AG09309 (cell line): ENCODE measurements at regions not wholly inside any gene's neighbourhood (a gene's known extent, or its start where the extent isn't known, plus 50 kb on each side); places are given as distances from the start of the nearest gene placed in this dataset.

Experiments
- DNase-seq: peaks from one replicate; pipeline ENCODE4 v3.0.0-alpha.2; 2010; ENCODE audit warnings: low read depth
- H3K4me3 ChIP-seq: 2 replicates; pipeline ENCODE4 v1.5.1; 2011; ENCODE audit warnings: mild to moderate bottlenecking, low read depth, low read length, moderate library complexity; ENCODE audit not compliant: control insufficient read depth
- TF ChIP-seq, protein P1 (sequence below): IDR thresholded peaks from 2 replicates; pipeline ENCODE4 v1.5.1; 2011; ENCODE audit warnings: mild to moderate bottlenecking, low read depth, low read length, inconsistent platforms; ENCODE audit not compliant: insufficient read depth, control insufficient read depth; ENCODE audit errors: missing control alignments

DNA sequence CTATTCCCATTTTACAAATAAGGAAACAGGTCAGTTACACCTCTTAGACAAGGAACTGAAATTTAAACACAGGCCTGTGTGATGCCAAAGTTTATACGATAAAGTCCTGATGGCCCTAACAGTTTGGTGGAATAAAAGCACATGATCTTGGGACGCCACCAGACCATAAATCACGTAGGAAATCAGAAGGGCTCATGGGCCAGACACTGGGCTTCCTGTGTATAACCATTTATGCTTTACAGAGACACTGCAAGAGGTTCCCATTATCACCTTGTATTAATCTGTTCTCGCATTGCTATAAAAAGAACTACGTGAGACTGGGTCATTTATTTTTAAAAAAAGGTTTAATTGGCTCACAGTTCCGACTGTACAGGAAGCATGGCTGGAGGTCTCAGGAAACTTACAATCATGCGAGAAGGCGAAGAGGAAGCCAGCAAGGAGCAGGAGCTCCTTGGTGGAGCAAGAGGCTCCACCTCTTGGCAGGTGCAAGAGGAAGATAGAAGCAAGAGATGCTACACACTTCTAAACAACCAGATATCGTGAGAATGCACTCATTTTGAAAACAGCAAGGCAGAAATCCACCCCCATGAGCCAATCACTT, 124.0 kb upstream of the MON1B start:
- DNase-seq, result no peak
- H3K4me3 ChIP-seq, result no peak overlapping the region
- TF ChIP-seq, protein P1, sequence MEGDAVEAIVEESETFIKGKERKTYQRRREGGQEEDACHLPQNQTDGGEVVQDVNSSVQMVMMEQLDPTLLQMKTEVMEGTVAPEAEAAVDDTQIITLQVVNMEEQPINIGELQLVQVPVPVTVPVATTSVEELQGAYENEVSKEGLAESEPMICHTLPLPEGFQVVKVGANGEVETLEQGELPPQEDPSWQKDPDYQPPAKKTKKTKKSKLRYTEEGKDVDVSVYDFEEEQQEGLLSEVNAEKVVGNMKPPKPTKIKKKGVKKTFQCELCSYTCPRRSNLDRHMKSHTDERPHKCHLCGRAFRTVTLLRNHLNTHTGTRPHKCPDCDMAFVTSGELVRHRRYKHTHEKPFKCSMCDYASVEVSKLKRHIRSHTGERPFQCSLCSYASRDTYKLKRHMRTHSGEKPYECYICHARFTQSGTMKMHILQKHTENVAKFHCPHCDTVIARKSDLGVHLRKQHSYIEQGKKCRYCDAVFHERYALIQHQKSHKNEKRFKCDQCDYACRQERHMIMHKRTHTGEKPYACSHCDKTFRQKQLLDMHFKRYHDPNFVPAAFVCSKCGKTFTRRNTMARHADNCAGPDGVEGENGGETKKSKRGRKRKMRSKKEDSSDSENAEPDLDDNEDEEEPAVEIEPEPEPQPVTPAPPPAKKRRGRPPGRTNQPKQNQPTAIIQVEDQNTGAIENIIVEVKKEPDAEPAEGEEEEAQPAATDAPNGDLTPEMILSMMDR, result no peak

DNA sequence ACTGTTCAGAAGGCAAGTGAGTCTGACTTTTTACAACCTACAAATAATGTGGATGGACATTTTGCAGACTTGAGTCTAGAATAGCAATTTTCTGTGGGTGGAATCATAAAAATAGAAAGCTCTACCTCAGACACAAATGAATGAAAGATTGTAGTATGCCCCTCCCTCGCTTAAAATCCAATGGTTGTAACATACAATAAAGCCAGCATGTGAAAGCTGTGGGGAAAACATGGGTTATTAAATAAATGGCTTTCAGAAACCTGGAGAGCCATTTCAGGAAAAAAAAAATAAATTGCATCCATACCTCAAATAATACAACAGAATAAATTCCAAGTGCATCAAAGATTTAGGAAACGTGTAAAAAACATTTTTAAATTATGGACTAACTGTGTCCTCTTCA, 123.1 kb upstream of the MON1B start:
- H3K4me3 ChIP-seq, result no peak overlapping the region
- no peak for DNase-seq
- TF ChIP-seq, protein P1, result no peak

DNA sequence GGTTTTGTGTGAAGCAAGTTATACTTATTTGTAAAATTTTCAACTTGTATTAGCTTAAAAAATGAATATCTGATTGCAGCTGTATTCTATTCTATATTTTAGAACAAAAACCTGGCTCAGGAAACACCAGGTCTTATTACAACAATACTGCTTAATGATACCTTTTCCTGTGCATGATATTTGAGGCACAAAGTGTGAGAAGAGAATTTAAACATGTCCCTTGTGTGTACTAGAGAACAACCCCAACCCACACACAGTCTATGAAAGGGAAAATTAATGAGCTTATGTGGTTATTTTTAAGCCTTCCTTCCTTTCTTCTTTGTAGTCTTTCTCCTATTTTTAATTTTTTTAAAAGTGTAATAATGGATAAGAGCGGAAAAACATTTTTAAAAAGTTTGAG, 122.6 kb upstream of the MON1B start:
- TF ChIP-seq, protein P1, result no peak
- no peak overlapping the region for H3K4me3 ChIP-seq
- no peak for DNase-seq

DNA sequence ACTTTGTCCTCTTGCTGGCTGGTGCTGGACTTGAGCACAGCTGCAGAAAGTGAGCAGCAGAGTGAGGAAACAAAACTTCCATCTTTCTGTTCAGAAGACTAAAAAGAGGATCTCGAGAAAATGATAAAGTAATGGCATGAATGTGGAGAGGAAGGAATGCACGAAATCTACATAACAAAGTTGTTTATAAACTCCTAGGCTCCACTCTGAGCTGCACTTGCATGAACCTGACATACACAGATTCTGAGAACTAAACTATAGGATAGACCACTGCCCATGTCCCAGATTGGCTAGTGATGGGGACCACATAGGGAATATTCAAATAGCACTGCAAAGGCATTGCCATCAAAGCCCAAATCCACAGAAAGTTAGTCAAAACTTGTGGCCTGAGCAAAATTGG, 121.1 kb upstream of the MON1B start:
- no peak overlapping the region for H3K4me3 ChIP-seq
- TF ChIP-seq, protein P1, result no peak
- DNase-seq, result no peak

DNA sequence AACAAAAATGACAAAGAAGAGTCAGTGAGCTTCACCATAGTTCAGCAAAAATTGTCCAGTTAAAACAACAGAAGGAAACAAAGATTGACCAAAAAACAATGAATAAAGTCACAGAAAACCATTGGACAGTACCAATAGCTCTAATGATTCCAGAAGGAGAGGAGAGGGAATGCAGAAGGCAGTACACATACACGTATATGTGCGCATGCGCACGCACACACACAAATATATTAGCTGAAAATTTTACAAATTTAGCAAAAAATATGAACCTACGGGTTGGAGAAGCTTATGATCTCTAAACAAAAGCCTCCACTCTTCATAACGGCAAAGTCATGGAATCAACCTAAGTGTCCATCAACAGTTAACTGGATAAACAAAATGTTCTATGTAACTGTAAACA, 120.3 kb upstream of the MON1B start:
- no peak for DNase-seq
- TF ChIP-seq, protein P1, result no peak
- no peak overlapping the region for H3K4me3 ChIP-seq

DNA sequence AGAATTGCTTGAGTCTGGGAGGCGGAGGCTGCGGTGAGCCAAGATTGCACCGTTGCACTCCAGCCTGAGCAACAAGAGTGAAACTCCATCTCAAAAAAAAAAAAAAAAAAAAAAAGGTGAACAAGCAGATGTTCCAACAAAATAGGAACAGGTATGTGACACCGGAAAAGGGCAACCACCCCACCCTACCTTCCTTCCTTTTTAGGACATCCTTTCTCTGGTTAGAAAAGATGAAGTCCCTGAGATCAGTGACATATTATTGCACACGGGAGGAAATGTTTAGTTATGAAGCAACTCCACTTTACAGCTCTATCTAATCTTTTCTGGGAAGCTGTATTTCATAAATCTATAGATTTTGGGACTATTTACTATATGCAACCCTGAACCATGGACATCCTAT, 114.2 kb upstream of the MON1B start:
- TF ChIP-seq, protein P1, result no peak
- H3K4me3 ChIP-seq, result no peak overlapping the region
- DNase-seq, result no peak
